Smooth muscle cell (in vitro differentiated cells): ENCODE measurements at regions not wholly inside any gene's neighbourhood (a gene's known extent, or its start where the extent isn't known, plus 50 kb on each side); places are given as distances from the start of the nearest gene placed in this dataset.

ENCODE experiments used
- DNase-seq: peaks from one replicate; lab custom pipeline; 2025; ENCODE audit not compliant: unreplicated experiment; lab: John Stamatoyannopoulos, UW
- H2AFZ ChIP-seq: fragments of 200-600 bp; sonication (generic); 2 replicates; pipeline ENCODE4 v1.6.0; 2016; ENCODE audit warnings: antibody characterized with exemption, low read depth, mild to moderate bottlenecking
- H3F3A ChIP-seq: fragments of 200-600 bp; sonication (generic); 2 replicates; pipeline ENCODE4 v1.6.0; 2017; ENCODE audit warnings: antibody characterized with exemption, low read depth
- H3K27ac ChIP-seq: fragments of 200-600 bp; sonication (generic); 2 replicates; pipeline ENCODE4 v1.5.1; 2016; ENCODE audit warnings: low read depth, mild to moderate bottlenecking
- H3K27me3 ChIP-seq: fragments of 200-600 bp; sonication (generic); 2 replicates; pipeline ENCODE4 v1.6.1; 2016; ENCODE audit warnings: low read depth, mild to moderate bottlenecking
- H3K36me3 ChIP-seq: fragments of 200-600 bp; sonication (generic); 2 replicates; pipeline ENCODE4 v1.5.1; 2016; ENCODE audit warnings: low read depth
- H3K4me1 ChIP-seq: fragments of 200-600 bp; sonication (generic); 2 replicates; pipeline ENCODE4 v1.5.1; 2016; ENCODE audit warnings: low read depth
- H3K4me2 ChIP-seq: fragments of 200-600 bp; sonication (generic); 2 replicates; pipeline ENCODE4 v1.6.0; 2016; ENCODE audit warnings: mild to moderate bottlenecking
- H3K4me3 ChIP-seq: fragments of 200-600 bp; sonication (generic); 2 replicates; pipeline ENCODE4 v1.5.1; 2016; ENCODE audit warnings: mild to moderate bottlenecking
- H3K79me2 ChIP-seq: fragments of 200-600 bp; sonication (generic); 2 replicates; pipeline ENCODE4 v1.6.0; 2016; ENCODE audit warnings: low read depth, mild to moderate bottlenecking
- H3K9ac ChIP-seq: fragments of 200-600 bp; sonication (generic); 2 replicates; pipeline ENCODE4 v1.6.0; 2016; ENCODE audit warnings: low read depth
- H3K9me3 ChIP-seq: fragments of 200-600 bp; sonication (generic); replicated peaks from 2 replicates; pipeline ENCODE4 v1.5.1; 2016; ENCODE audit warnings: low read depth
- H4K20me1 ChIP-seq: fragments of 200-600 bp; sonication (generic); 2 replicates; pipeline ENCODE4 v1.6.0; 2016; ENCODE audit warnings: low read depth
- CTCF ChIP-seq: fragments of 200-600 bp; sonication (generic); IDR thresholded peaks from 2 replicates; pipeline ENCODE4 v1.5.1; 2017; ENCODE audit warnings: borderline replicate concordance, mild to moderate bottlenecking, antibody characterized with exemption; ENCODE audit not compliant: insufficient read depth, poor library complexity, severe bottlenecking
- WGBS: methylation state at CpG from one replicate; pipeline ENCODE4 v1.1.7; 2016; ENCODE audit warnings: low lambda C conversion rate; 5-methylcytosine and 5-hydroxymethylcytosine counted together

GRCh38 chr14:104316121-104316722, 177.8 kb downstream of the KIF26A start:
- Histone ChIP-seq H3K79me2 (no peaks in the 10 kb centered on the region), H3K36me3 (no peaks in the 10 kb centered on the region), H3K9ac (no peak overlapping the region), H3K27me3 (peaks cover 11% of the 10 kb centered on the region), H3F3A (no peaks in the 10 kb centered on the region), H3K4me2 (no peak overlapping the region), H4K20me1 (no peaks in the 10 kb centered on the region), H2AFZ (no peak overlapping the region), H3K27ac (no peak overlapping the region), H3K4me3 (no peak overlapping the region), H3K9me3 (no peaks in the 10 kb centered on the region), H3K4me1 (no peaks in the 10 kb centered on the region)
- no peak for DNase-seq
- no peak for TF ChIP-seq CTCF
- WGBS: 94% methylated on average over 19 of the region's 20 CpGs

GRCh38 chr14:104316723-104317491, 178.5 kb downstream of the KIF26A start:
- Histone ChIP-seq H3K4me2 (no peak overlapping the region), H3F3A (no peaks in the 10 kb centered on the region), H3K9ac (no peak overlapping the region), H3K27ac (no peak overlapping the region), H4K20me1 (no peaks in the 10 kb centered on the region), H3K4me1 (no peaks in the 10 kb centered on the region), H3K9me3 (no peaks in the 10 kb centered on the region), H3K4me3 (no peak overlapping the region), H3K79me2 (no peaks in the 10 kb centered on the region), H2AFZ (no peak overlapping the region), H3K27me3 (peaks cover 11% of the 10 kb centered on the region), H3K36me3 (no peaks in the 10 kb centered on the region)
- 84% methylated on average over 12 of the region's 12 CpGs for WGBS
- no peak for DNase-seq
- no peak for TF ChIP-seq CTCF

- no peak for DNase-seq
- peaks cover 7% of the 10 kb centered on the region for H3K27me3 ChIP-seq
- no peaks in the 10 kb centered on the region for H3K4me1 ChIP-seq
- no peaks in the 10 kb centered on the region for H3K79me2 ChIP-seq
- H3K4me3 ChIP-seq: no peak overlapping the region
- no peaks in the 10 kb centered on the region for H3K9me3 ChIP-seq
- no peak overlapping the region for H2AFZ ChIP-seq
- no peak overlapping the region for H3K27ac ChIP-seq
- no peaks in the 10 kb centered on the region for H4K20me1 ChIP-seq
- no peak overlapping the region for H3K4me2 ChIP-seq
- H3K36me3 ChIP-seq: no peaks in the 10 kb centered on the region
- 94% methylated on average over 18 of the region's 18 CpGs for WGBS
- no peak for TF ChIP-seq CTCF
- no peak overlapping the region for H3K9ac ChIP-seq
- H3F3A ChIP-seq: no peaks in the 10 kb centered on the region
Observed at GRCh38 chr14:104317492-104317805, 179.1 kb downstream of the KIF26A start.
